Muscle of back (tissue), 3 donors: ENCODE measurements at regions not wholly inside any gene's neighbourhood (a gene's known extent, or its start where the extent isn't known, plus 50 kb on each side); places are given as distances from the start of the nearest gene placed in this dataset.

Source experiments
- DNase-seq, 3 donors: peaks; one replicate each; pipeline versions ENCODE4 v3.0.0 to v3.0.0-alpha.2; 2013

GRCh38 chr17:36728030-36728991 lies 126.9 kb downstream of the MRM1 start:
- DNase-seq, result no peak

- no peak for DNase-seq
Observed at GRCh38 chr17:36730095-36730808, 128.9 kb downstream of the MRM1 start.

DNA sequence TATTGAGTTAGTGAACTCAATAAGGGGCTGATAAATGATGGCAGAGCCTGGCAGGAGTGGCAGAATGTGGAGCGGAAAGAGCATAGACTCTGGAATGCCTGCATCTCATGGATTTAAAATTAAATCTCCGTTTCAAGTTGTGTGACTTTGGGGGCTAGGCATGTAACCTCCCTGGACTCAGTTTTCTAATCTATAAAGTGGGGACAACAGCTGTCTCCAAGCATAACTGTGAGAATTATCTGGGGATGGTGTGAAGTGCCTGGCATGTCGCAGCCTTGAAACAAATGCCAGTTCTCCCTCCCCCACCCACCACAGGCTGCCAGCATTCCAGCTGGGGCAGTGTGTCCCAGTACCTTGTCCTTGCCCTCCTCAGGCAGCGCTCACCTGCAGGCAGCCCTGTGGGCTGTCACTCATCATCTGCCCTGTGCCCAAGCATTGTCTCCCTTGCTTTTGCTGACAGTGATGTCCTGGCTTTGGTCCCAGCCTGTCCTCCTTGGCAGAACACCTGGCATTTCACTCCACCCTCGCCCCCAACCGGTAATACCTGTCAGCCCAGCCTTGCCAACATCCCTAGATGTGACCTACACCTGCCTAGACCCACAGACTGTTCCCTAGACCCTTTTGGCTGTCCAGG lies 129.6 kb downstream of the MRM1 start:
- DNase-seq, result no peak

DNA sequence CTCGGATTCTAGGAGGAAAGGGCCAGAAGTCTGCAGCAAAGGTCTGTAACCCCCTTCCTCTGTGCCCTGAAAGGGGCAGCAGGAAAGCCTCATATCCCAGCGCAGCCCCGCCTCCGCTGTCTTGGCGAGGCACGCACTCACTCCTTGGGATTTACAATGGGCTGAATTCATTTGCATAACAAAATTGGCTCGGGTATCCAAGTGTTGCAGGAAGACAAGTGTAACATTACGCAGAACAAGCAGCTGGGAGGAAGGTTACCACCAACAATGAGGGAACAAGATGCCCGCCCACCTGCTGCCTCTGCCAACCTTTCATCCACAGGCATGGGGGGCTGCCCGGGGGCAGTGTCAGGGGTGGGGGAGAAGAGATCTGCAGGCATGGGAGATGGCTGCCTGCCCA lies 130.4 kb downstream of the MRM1 start:
- no peak for DNase-seq

- DNase-seq, result no peak
Observed at GRCh38 chr17:36732351-36732750, 131.0 kb downstream of the MRM1 start.

GRCh38 chr17:36736201-36737156 lies 135.1 kb downstream of the MRM1 start:
- no peak for DNase-seq

DNA sequence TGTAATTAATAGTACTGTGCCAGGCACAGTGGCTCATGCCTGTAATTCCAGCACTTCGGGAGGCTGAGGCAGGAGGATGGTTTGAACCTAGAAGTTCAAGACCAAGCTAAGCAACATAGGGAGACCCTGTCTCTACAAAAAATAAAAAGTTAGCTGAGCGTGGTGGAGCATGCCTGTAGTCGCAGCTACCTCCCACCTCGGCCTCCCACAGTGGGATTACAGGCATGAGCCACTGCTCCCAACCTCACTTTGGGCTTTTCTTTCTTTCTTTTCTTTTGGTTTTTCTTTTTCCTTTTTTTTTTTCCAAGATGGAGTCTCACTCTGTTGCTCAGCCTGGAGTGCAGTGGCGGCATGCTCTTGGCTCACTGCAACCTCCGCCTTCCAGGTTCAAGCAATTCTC lies 137.8 kb downstream of the MRM1 start:
- DNase-seq, result no peak

GRCh38 chr17:36740157-36740556 lies 138.8 kb downstream of the MRM1 start:
- DNase-seq, result no peak

GRCh38 chr17:36741019-36741902 lies 139.9 kb downstream of the MRM1 start:
- no peak for DNase-seq

DNA sequence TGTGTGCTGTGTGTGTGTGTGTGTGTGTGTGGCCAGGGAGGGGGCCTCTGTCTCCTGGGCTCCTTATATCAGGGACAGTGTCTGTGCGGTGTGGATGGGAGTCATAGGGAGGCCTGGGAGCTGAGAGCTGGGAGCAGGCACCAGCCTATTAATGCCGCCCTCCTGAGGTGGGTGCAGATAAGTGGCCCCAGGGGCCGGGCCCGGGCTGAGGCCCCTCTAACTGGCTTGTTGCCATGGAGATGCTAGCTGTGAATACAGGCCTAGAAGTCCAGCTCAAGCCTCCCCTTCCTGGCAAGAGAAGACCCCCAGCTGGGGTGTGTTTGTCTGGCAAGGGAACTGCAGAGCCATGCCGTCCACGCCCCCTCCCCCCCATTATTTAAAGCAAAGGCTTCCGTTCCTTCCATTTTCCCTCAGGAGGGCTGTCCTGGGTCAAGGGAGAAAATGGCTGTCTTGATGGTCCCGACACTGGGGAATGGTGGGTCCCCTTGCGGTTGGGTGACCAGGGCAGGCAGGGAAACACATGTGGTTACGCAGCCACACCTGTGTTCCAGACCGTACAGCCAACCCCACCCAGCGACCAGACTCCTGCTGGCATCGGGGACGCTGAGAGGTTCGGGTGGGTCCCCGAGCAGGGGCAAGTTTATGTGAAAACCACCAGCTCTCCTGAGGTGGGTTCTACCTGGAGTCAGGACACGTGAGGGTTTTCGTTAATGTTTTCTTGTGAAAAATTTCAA lies 141.1 kb downstream of the MRM1 start:
- DNase-seq, result no peak

- no peak for DNase-seq
Observed at GRCh38 chr17:36743130-36743529, 141.7 kb downstream of the MRM1 start.

GRCh38 chr17:36746381-36747053 lies 145.1 kb downstream of the MRM1 start:
- DNase-seq, result no peak

DNA sequence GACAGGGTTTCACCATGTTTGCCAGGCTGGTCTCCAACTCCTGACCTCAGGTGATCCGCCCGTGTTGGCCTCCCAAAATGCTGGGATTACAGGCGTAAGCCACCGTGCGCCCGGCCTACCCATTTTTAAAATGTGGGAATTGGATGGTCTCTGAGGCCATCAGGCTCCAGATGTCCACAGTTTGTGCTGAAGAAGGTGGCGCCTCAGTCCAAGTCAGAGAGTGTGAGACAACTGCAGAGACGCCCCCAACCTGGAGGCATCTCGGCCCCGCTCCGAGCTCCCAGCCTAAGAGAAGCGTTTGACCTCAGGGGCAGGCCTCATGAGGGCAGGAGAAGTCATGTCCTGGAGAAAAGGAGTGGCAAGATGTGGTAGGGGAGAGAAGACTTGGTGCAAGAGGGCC lies 146.5 kb downstream of the MRM1 start:
- no peak for DNase-seq

DNA sequence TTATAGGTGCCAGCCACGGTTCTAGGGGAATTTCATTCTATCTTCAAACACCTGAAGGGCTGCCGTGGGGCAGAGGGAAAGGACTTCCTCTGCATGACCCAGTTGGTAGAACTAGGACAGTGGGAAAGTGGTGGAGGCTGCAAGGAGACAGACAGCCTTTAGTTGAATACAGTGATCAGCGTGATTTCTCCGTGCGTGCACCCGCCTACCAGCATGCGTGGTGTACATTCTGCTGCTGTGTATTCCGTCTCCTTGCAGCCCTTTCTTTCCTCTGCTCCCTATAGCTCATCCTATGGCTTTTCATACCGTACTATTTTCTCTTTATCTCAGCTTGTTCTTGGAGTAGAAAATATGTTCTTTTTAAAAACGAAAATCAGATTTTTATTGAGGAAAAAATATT lies 146.9 kb downstream of the MRM1 start:
- no peak for DNase-seq

GRCh38 chr17:36749493-36749892 lies 148.1 kb downstream of the MRM1 start:
- no peak for DNase-seq

GRCh38 chr17:36750316-36750885 lies 149.0 kb downstream of the MRM1 start:
- no peak for DNase-seq

GRCh38 chr17:36752096-36752888 lies 150.9 kb downstream of the MRM1 start:
- DNase-seq, result no peak

GRCh38 chr17:36755586-36755985 lies 154.2 kb downstream of the MRM1 start:
- DNase-seq, result no peak
